GM19455 (cell line): ENCODE measurements at regions not wholly inside any gene's neighbourhood (a gene's known extent, or its start where the extent isn't known, plus 50 kb on each side); places are given as distances from the start of the nearest gene placed in this dataset.

Experiments
- ATAC-seq: cut with Tn5 transposase; IDR thresholded peaks from one replicate; pipeline ENCODE4 v1.9.1; 2021; ENCODE audit not compliant: unreplicated experiment

DNA sequence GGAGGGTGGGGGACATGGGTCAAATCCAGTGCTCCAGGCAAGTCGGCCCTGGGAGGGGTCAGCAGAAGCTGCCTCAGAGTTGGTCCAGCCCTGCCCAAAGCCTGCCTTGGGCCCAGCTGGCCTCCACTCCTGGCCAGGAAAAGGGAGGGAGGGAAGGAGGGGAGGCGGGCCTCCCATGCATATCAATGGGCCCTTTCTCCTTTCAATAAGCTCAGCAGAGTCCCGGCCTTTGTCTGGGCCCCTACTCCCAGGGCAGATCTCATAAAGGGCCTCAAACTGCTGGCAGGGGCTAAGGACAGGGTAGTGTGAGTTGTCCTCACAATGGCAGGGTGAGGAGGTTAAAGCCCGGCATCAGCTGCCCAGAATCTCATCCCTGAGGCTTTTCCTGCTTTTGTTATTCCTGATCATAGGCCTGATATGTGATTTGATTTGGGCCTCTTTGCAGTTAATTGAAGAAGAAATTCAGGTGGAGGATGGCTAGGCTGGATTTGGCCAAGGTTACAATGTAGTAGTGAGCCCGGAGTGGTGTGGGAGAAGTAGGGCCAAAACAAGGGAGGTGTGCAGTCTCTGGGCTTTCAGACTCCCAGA is 121.1 kb upstream of the ATP6AP2 start:
- no peak for ATAC-seq

DNA sequence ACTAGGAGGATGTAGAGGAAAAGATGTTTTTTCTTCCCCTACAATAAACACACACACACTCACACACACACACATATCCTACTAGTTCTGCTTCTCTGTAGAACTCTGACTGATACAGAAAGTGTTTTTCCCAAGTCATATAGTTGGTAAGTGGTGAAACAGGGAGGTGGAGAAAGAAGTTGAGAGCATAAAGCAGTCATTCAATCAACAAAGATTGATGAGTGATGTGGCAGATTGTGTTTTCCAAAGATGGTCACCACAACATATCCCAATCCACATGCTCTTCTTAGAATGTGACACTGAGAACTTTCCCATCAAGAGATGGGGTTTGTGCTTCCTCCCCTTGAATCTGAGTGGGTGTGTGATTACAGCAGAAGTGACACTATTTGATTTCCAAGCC is 123.4 kb upstream of the ATP6AP2 start:
- ATAC-seq = no peak

DNA sequence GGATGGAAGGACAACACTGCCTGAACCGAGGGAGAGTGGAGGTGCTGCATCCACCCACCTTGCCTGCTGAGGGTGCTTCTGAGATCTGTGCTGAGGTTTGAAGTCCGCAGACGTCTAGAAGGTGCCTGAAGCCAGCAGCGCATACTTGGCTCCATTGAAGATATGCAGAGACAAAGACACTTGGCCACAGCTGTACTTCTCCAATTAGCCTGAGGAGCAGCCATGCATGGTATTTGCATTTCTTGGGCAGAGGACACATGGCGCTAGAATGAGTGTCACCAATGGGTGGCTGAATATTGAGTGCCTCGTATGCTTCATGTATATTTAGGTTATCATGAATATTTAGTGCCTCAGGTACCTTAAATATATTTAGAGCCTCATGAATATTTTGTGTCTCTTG is 128.7 kb upstream of the ATP6AP2 start:
- ATAC-seq = no peak

DNA sequence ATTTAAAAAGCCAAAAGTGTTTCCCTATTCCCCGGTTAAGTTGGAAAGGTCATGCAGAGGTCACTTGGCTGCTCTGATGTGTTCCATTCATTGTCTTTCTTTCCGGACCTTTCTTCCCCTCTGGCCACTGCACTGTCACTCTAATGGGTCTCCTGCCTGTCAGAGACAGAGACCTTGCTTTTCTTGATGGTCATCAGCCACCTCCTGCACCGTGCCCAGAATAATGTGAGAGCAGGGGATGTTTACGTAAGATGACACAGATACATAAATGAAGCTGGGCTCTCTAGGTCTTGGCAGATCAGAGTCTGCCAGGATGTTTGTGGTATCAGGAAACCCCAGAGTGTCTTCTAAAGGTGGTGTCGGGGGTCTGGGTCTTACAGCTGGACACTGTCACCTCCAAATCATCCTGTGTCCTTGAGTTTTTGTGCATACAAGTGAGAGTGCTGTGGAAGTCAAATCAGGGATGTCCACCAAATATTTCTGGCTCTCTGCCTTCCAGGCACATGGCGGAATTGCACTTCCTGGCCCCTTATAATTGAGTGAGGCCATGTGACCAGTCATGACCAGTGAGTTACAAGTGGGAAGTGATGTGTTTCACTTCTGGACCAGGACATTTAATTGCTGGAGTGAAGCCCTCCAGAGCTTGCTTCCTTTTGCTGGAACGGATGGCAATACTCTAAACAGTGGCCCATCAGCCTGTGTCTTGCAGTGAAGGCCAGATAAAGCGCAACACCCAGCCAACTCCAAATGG is 130.6 kb upstream of the ATP6AP2 start:
- no peak for ATAC-seq

DNA sequence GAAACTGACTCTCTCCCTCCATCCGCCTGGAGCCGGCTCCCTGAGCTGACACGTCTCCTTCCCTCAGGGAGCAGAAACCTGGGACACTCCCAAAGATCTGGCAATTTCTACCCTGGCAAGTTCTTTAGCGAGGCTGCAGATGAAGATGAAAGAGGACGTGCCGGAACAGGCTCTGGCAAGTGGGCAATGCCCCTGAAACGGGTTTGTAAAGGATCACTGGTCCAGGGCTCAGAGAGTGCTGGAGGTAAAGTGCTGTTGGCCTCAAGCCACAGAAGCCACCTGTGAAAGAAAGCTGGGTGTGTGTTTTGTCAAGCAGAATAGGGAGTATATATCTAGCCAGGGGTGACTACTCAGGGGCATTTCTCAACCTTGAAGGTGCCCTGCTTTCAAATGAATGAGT is 131.4 kb upstream of the ATP6AP2 start:
- no peak for ATAC-seq

DNA sequence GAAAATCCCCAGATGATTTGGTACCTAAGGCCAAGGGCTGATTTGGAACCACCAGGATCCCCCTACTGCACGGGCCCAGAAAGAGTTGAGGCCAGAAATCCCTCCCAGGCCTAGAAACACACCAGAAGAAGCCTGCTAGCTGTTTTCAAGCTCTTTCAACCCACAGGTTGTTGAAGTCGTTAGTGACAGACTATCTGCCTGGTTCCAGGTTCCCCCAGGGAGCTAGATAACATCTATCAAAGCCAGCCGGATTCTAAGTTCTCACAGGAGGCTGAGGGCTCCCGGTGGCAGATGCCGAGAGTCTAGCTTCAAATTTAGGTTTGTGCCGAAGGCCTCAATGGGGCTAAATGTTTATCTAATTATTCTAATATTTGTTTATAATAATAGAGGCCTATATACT is 132.0 kb upstream of the ATP6AP2 start:
- ATAC-seq = no peak

DNA sequence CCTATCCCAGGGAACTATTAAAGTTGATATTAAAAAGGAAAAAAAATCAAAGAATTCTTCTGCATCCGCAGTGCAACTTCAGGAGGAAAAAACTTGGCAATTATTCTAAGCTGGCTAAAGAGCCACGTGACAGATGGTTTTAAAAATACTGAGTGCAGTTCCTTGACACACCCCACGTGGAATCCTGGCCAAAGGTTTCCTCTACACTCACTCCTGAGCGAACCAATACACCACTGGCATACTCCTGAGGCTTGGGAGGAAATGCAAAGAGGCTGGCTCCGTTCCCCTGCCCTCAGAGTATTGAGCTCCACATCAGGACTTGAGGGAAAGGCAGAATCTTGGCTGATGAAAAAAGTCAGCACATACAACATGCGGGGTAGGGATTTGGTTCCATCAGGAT is 133.8 kb upstream of the ATP6AP2 start:
- no peak for ATAC-seq

DNA sequence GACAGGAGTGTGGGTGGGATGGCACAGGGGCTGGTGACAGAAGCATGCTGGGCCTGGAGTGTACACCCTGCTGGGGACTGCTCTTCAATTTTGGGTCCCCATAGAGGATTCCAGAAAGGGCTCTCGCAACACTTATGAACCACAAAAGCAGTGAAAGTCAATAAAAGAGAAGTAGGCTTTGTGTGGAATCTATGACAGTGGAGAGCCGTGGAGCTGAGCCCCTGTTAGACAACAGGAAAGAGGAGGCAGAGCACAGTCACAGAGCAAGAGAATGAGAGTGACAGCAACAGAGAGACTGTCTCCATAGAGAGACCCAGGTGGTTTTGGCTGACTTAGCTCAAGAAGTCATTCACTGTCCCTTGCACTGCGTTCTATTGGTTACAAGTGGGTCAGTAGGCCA is 135.1 kb upstream of the ATP6AP2 start:
- no peak for ATAC-seq

DNA sequence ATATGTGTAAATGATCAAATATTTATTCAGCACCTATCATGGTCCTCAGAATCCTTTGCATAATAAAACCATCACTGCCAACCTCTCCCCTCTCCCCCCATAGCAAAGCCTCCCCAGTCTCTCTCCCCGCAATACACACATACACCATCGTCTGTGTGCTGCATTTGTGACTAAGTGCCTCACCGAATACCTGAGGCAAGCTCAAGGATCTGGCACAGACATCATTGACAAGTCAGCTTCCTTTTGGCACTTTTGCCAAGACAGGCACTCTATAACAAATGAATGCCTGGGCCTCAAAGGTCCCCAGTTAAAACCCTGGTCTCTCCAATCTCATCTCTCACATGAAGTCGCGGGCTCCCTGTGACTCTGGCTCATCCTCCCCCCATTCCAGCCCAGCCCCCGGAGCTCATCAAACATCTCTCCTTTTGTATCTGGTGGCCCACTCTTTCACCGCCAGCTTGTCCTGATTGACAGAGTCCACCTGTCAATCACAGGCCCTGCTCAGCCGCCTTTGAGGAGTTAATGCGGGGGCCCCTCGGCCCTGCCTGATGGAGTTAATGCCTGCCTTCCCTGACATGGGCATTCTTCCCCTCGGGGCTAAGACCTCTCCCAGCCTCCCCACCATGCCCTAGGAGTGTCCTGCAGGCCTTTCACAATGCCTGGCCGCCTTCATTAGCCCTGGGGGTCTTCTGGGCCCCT is 135.8 kb upstream of the ATP6AP2 start:
- no peak for ATAC-seq

DNA sequence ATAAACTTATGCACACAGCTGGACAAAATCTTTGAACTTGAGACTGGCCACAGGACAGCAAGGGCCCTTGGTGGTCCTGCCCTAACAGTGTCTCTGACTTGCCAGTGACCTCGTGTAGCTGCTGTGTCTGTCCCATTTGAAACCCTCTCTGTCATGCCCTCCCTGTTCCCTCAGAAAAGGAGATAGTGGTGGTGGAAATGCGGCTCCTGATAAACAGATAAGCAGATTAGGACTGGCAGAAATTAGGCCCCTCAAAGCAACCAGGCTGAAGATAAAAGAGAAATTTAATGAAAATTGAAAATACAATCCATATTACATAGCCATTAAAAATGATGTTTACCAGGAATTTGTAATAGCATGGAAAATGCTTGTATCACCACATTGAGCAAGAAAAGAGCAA is 136.6 kb upstream of the ATP6AP2 start:
- ATAC-seq = no peak

DNA sequence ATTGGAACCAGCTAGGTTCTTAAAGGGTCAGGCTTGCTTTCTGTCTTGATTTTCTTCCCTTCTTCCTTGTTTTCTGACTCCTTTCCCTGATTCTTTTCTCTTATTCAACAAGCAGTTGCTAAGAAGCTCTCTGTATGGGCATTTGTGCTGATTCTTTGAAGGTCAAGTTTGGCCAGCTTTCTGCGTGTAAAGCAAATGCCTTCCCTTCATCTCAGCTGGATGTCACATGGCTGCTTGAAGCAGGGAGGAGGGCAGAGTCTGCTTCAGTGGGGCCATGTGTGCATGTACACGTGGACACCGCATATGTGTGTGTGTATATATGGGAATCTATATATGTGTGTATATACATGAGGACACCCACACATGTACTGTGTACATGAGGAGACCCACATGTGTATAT is 139.9 kb upstream of the ATP6AP2 start:
- no peak for ATAC-seq

DNA sequence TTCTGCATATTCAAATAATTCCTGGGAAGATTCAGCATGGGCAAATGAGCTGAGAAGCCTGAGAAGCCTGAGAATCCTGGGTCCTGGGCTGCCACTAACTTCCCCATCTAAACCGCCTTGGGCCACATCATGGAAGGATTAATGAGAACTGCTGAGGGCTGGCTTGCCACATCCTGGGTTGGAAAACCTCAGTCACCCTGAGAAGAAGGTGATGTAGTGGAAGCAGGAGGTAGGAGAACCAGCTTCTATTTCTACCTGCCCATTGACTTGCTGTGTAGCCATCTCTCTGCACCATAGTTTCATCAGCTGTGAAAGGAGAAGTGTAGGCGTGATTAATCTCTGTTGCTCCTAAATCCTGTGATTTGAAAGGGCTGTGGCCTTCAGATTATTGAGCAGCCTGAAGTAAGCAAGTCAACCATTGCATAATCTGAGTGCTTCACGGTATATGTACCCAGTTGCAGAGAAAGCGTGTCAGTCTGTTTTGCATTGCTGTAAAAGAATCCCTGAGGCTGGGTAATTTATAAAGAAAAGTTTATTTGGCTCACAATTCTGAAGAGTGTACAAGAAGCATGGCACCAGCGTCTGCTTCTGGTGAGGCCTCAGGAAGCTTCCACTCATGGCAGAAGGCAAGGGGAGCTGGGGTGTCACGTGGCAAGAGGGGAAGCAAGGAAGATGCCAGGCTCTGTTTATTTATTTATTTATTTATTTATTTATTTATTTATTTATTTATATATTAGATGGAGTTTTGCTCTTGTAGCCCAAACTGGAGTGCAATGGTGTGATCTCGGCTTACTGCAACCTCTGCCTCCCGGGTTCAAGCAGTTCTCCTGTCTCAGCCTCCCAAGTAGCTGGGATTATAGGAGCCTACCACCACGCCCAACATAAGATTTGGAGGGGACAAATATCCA is 140.9 kb upstream of the ATP6AP2 start:
- ATAC-seq = no peak

DNA sequence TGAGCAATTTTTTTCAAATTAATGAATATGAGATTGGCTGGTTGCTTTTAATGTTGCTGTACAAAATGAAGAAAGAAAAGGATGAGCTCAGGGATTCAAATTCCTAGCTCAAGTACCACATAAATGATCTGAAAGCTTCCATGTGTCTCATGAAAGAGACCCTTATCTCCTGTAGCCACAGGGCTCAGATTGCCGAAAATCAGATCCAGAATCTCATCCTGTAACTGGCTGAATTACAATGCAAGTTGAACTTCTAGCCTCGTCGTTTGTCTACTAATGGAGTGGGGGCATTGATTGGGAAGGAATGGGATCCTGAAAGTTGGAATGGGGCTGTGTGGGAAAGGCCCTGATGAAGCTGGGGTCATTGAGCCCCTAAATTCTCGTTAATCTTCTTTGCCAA is 143.4 kb upstream of the ATP6AP2 start:
- no peak for ATAC-seq

DNA sequence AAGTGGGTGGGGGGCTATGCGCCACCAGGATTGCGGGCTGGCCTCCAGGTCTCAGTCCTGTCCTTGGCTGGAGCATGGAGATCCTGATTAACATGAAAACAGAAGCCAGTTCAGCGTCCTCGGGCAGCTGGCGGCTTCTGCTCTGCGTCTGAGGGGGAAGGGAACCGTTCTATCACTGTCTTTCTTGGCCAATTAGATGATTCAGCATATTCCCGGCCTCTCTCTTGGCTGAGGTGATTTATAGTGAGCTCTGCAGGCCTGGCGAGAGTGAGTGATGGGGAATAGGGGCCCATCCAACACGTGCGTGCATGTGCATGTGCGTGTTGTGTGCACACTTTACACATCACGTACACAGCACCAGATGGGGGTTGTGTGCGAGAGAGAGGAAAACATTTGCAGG is 145.8 kb upstream of the ATP6AP2 start:
- no peak for ATAC-seq

DNA sequence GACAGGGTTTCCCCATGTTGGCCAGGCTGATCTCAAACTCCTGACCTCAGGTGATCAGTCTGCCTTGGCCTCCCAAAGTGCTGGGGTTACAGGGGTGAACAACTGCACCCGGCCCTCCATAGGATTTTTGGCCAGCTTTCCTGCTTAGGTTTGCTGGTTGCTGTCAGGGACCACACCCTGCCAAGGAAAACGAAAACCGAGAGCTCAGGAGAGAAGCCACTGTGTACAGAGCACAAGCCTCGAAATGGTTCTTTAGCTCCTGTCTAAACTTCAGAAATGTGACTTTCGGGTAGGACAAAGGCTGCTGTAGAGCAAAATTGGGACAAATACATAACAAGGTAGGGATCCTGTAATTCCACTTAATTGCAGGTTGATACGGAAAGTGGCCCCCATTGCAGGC is 146.3 kb upstream of the ATP6AP2 start:
- ATAC-seq = no peak

DNA sequence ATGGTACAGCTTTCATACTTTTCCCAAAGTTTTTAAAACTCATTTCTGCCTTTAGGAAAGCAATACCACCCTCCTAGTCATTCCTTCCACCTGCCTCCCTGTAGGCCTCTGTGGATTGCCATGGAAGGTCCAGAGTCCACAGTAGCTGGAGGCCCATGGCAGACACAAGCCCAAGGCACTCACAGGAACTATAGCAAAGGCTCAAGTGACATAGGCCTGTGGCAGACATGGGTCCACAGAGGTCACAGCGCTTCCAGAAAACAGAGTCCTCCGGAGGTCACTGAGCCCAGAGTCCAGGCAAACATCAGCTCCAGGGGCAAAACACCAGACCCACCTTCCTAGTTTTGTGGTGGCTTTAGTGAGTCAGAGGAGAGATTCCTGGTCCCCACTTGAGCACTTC is 147.6 kb upstream of the ATP6AP2 start:
- ATAC-seq = no peak

DNA sequence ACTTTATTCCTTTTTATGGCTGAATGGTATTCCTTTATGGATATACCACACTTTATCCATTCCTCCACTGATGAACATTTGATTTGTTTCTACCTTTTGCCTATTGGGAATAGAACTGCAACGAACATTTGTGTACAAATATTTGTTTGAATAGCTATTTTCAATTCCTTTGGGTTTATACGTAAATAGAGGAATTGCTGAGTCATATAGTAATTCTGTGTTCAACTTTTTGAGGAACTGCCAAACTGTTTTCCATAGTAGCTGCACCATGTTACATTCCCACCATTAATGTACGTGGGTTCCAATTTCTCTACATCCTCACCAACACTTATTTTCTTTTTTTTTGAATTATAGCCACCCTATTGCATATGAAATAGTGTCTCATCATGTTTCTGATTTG is 156.5 kb upstream of the ATP6AP2 start:
- no peak for ATAC-seq

DNA sequence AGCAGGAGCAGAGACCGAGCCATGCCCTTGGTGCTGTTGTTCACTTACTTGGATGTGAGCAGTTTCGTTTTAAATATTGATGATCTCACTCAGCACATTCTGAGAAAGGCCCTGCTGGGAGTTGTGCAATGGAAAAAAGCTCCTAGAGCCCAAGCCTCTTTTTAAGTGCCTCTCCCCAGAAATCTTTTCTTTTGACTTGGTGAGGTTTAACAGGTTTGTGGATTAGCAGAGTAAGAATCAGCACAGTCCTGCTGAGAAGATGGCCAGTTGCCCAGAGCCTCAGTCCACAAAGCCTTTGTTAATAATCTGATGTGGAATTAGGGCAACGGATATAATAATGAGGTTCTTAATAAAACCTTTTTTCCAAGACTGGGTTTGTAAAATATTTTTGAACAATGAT is 157.5 kb upstream of the ATP6AP2 start:
- ATAC-seq = no peak

DNA sequence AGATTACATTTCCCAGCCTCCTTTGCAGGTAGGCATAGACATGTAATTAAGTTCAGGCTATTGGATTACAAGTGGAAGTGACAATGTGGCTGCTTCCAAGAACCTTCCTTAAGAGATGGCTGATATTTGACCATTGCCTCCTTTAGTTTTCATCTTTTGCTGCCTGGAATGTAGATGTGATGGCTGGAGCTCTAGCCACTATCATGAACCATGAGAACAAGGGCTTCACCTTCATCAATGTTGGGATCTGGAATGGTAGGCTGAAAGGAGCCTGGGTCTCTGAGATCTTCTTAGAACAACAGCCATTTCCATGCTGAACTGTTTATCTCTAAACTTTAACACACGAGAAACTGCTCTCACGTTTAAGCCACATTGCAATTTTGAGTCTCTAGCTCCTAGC is 158.7 kb upstream of the ATP6AP2 start:
- ATAC-seq = no peak

DNA sequence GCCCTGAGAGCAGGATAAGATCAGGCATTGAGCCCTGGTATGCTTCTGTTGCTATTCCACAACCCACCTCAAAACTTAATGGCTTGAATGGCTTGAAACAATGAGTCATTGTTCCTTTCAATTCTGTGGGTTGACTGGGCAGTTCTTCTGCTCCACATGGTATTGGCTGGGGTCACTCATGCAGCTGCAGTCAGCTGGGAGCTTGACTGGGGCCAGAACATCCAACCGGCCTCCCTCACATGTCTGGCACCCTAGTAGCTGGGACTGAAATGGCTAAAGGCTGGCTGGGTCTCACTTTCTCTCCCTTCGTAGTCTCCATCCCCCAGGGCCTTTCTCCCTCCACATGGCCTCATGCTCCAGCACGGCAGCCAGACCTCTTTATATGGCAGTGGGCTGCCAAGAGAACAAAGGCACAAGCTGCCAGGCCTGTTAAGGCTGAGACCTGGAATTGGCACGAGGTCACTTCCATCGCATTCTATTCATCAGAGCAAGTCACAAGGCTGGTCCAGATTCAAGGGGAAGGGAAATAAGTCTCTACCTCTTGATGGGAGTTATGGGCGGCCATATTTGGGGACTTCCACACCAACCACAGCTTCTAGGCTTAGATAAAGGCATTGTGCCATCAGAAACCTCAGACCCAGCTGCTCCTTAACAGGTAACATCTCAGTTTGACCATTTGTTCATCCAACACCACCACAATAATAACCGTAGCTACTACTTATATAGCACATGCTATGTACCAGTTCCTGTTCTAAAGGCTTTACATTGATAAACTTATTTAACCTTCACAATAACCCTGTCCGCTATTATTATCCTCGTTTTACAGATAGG is 159.7 kb upstream of the ATP6AP2 start:
- no peak for ATAC-seq

DNA sequence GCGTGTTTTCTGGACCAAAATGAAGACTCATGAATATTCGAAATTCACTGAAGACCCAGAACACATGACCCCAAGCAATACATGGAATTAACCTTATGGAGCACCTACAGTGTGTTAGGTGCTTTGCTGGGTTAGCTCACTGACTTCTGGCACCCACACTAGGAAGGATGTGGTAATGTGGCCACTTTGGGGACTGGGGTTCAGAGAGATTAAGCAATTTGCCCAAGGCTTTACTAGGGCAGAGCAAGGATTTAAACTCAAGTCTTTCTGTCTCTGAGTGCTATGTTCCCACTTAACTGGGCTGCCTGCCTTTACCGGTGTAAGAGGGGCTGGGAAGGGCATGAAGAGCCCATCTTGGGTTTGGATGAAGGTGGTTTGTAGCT is 162.0 kb upstream of the ATP6AP2 start:
- ATAC-seq = no peak
